ENCODE measurements at regions not wholly inside any gene's neighbourhood (a gene's known extent, or its start where the extent isn't known, plus 50 kb on each side); places are given as distances from the start of the nearest gene placed in this dataset.
"Not testable (repeated sequence)": the region's sequence is repeated elsewhere in the genome, so short reads cannot be mapped to it uniquely, and the experiment has no call there.

GRCh38 chr13:90880790-90881189 lies 466.7 kb upstream of the MIR17HG start:
- DNase-seq (ENCODE audit: low read depth) = no peak

GRCh38 chr13:90882551-90882950 lies 464.9 kb upstream of the MIR17HG start:
- DNase-seq (ENCODE audit: low read depth) = no peak

GRCh38 chr13:90883592-90883991 lies 463.9 kb upstream of the MIR17HG start:
- peak; percentile 20 for DNase-seq (ENCODE audit: low read depth)

- DNase-seq (ENCODE audit: low read depth) = peak; percentile 3
Observed at GRCh38 chr13:90884066-90884465, 463.4 kb upstream of the MIR17HG start.

- no peak for DNase-seq (ENCODE audit: low read depth)
Observed at GRCh38 chr13:90889906-90890834, 457.3 kb upstream of the MIR17HG start.

- no peak for DNase-seq (ENCODE audit: low read depth)
Observed at GRCh38 chr13:90891329-90891728, 456.2 kb upstream of the MIR17HG start.

GRCh38 chr13:90893199-90893598 lies 454.3 kb upstream of the MIR17HG start:
- not testable (repeated sequence) for DNase-seq (ENCODE audit: low read depth)

- DNase-seq (ENCODE audit: low read depth) = peak; percentile 14
Observed at GRCh38 chr13:90896002-90896401, 451.5 kb upstream of the MIR17HG start.

- no peak for DNase-seq (ENCODE audit: low read depth)
Observed at GRCh38 chr13:90898811-90899210, 448.7 kb upstream of the MIR17HG start.

GRCh38 chr13:90899416-90899815 lies 448.1 kb upstream of the MIR17HG start:
- no peak for DNase-seq (ENCODE audit: low read depth)

- no peak for DNase-seq (ENCODE audit: low read depth)
Observed at GRCh38 chr13:90902255-90902654, 445.2 kb upstream of the MIR17HG start.

GRCh38 chr13:90906554-90906953 lies 440.9 kb upstream of the MIR17HG start:
- no peak for DNase-seq (ENCODE audit: low read depth)

- DNase-seq (ENCODE audit: low read depth) = no peak
Observed at GRCh38 chr13:90908792-90909191, 438.7 kb upstream of the MIR17HG start.

- no peak for DNase-seq (ENCODE audit: low read depth)
Observed at GRCh38 chr13:90910018-90910639, 437.4 kb upstream of the MIR17HG start.

- no peak for DNase-seq (ENCODE audit: low read depth)
Observed at GRCh38 chr13:90912247-90912646, 435.2 kb upstream of the MIR17HG start.

- DNase-seq (ENCODE audit: low read depth) = peak; percentile 64
Observed at GRCh38 chr13:90918536-90918935, 429.0 kb upstream of the MIR17HG start.

GRCh38 chr13:90919153-90919552 lies 428.3 kb upstream of the MIR17HG start:
- DNase-seq (ENCODE audit: low read depth) = no peak

GRCh38 chr13:90926459-90926858 lies 421.0 kb upstream of the MIR17HG start:
- DNase-seq (ENCODE audit: low read depth) = no peak

GRCh38 chr13:90928109-90928508 lies 419.4 kb upstream of the MIR17HG start:
- DNase-seq (ENCODE audit: low read depth) = peak; percentile 14

GRCh38 chr13:90933097-90933826 lies 414.2 kb upstream of the MIR17HG start:
- peak; percentile 35 for DNase-seq (ENCODE audit: low read depth)

- DNase-seq (ENCODE audit: low read depth) = no peak
Observed at GRCh38 chr13:90934741-90935140, 412.7 kb upstream of the MIR17HG start.

- no peak for DNase-seq (ENCODE audit: low read depth)
Observed at GRCh38 chr13:90938848-90939247, 408.6 kb upstream of the MIR17HG start.

GRCh38 chr13:90943946-90944345 lies 403.5 kb upstream of the MIR17HG start:
- DNase-seq (ENCODE audit: low read depth) = no peak

Data from ELR (cell line).